BLaER1 (cell line): ENCODE measurements at regions not wholly inside any gene's neighbourhood (a gene's known extent, or its start where the extent isn't known, plus 50 kb on each side); places are given as distances from the start of the nearest gene placed in this dataset.

ENCODE experiments used
- H3K27ac ChIP-seq: shearing (Covaris generic); formaldehyde crosslinking; 2 replicates; pipeline ENCODE4 v1.8.1; 2022
- H3K27me3 ChIP-seq: shearing (Covaris generic); formaldehyde crosslinking; 2 replicates; pipeline ENCODE4 v1.8.1; 2022
- H3K36me3 ChIP-seq: shearing (Covaris generic); formaldehyde crosslinking; 2 replicates; pipeline ENCODE4 v1.8.1; 2022
- H3K4me1 ChIP-seq: shearing (Covaris generic); formaldehyde crosslinking; 2 replicates; pipeline ENCODE4 v1.8.1; 2022
- H3K4me2 ChIP-seq: shearing (Covaris generic); formaldehyde crosslinking; 2 replicates; pipeline ENCODE4 v1.8.1; 2022
- H3K4me3 ChIP-seq: shearing (Covaris generic); formaldehyde crosslinking; 2 replicates; pipeline ENCODE4 v1.8.1; 2022
- H3K9ac ChIP-seq: shearing (Covaris generic); formaldehyde crosslinking; 2 replicates; pipeline ENCODE4 v1.8.1; 2022
- H3K9me3 ChIP-seq: shearing (Covaris generic); formaldehyde crosslinking; 2 replicates; pipeline ENCODE4 v1.8.1; 2022
- H4K20me1 ChIP-seq: shearing (Covaris generic); formaldehyde crosslinking; 2 replicates; pipeline ENCODE4 v1.8.1; 2022
- Cebpa-rat ChIP-seq: shearing (Covaris generic); IDR thresholded peaks from 2 replicates; pipeline ENCODE4 v1.8.1; 2022

DNA sequence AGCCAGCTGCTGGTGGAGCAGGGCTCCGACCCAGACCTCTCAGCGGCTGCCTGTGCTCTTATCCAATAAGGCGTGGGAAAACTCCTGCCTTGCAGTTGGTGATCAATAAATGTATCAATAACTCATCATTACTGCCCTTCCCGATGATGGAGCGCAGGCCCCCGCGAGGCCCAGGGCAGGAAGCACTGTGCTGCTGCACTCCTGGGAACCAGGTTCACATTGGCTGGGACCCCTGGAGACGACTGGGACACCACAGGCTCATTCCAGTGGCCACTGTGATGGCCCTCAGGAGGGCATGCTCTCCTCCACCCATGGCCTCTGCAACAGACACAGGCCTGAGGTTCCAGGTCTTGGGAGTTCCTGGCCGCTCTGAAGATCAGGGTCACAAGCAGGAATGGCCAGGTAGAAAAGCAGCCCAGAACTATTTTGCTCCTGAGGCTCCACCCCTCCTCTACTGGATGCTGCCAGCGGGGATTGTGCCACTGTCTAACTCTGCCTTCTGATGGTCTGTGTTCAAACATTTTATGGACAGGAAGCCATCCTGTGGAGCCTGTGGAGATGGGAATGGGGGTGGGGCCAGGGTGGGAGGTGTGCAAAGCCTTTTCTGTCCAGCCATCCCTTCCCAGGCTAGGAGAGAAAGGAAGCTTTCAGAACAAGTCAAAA is 287.4 kb upstream of the ZMIZ1 start:
- no peaks in the 10 kb centered on the region for H3K4me1 ChIP-seq
- no peak overlapping the region for H3K4me3 ChIP-seq
- no peak overlapping the region for H3K27ac ChIP-seq
- TF ChIP-seq Cebpa-rat: no peak
- no peaks in the 10 kb centered on the region for H4K20me1 ChIP-seq
- no peaks in the 10 kb centered on the region for H3K9me3 ChIP-seq
- no peaks in the 10 kb centered on the region for H3K36me3 ChIP-seq
- H3K9ac ChIP-seq: no peak overlapping the region
- no peaks in the 10 kb centered on the region for H3K27me3 ChIP-seq
- no peak overlapping the region for H3K4me2 ChIP-seq

GRCh38 chr10:78781991-78782390 is 286.8 kb upstream of the ZMIZ1 start:
- TF ChIP-seq Cebpa-rat: no peak
- no peaks in the 10 kb centered on the region for H3K27me3 ChIP-seq
- no peak overlapping the region for H3K9ac ChIP-seq
- no peaks in the 10 kb centered on the region for H3K36me3 ChIP-seq
- no peaks in the 10 kb centered on the region for H3K4me1 ChIP-seq
- no peak overlapping the region for H3K4me2 ChIP-seq
- H3K9me3 ChIP-seq: no peaks in the 10 kb centered on the region
- H3K27ac ChIP-seq: no peak overlapping the region
- no peak overlapping the region for H3K4me3 ChIP-seq
- H4K20me1 ChIP-seq: no peaks in the 10 kb centered on the region

DNA sequence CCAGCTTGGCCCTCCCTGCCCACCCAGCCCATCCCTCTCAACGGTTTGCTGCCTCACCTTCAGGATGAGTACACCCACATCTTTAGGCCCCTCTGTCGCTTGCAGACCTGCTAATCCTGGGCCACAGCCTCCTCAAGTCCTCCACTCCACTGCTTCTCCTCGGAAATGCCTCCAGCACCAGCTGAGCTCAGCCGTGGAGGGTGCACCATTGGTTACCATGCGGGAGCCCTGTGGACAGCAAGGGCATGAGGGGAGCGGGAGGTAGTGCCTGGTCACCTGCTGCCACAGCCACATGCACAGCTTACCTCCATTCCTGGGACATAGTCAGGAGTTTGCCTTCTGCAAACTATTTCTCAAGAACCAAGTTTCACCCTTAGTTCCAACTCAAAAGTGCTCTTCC is 286.3 kb upstream of the ZMIZ1 start:
- Histone ChIP-seq H3K27ac (no peak overlapping the region), H3K4me3 (no peak overlapping the region), H3K9ac (no peak overlapping the region), H3K4me1 (no peaks in the 10 kb centered on the region), H3K9me3 (no peaks in the 10 kb centered on the region), H4K20me1 (no peaks in the 10 kb centered on the region), H3K27me3 (no peaks in the 10 kb centered on the region), H3K36me3 (no peaks in the 10 kb centered on the region), H3K4me2 (no peak overlapping the region)
- no peak for TF ChIP-seq Cebpa-rat

- Histone ChIP-seq H3K27me3 (no peaks in the 10 kb centered on the region), H4K20me1 (no peaks in the 10 kb centered on the region), H3K9ac (no peak overlapping the region), H3K4me1 (no peaks in the 10 kb centered on the region), H3K4me3 (no peak overlapping the region), H3K4me2 (no peak overlapping the region), H3K27ac (no peak overlapping the region), H3K9me3 (no peaks in the 10 kb centered on the region), H3K36me3 (no peaks in the 10 kb centered on the region)
- no peak for TF ChIP-seq Cebpa-rat
Measured at GRCh38 chr10:78783753-78784152, 285.0 kb upstream of the ZMIZ1 start.

DNA sequence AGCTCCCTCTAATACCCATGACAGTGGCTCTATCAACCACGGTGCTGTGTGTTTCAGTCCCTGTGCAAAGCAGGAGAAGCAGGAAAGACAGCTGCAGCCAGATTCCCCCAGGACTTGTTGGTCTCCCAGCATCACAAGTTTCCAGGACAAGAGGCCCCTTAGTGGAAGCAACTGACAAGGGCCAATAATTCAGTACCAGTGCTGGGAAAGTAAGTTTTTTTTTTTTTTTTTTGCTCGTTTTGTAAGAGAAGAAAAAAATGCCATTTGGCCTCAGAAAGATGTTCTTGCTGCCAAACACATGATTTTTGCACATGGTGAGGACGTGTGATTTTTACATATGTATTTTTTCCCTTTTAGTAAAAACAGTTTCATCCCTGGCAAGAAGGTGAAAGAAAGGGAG is 284.2 kb upstream of the ZMIZ1 start:
- no peaks in the 10 kb centered on the region for H3K27me3 ChIP-seq
- TF ChIP-seq Cebpa-rat: no peak

DNA sequence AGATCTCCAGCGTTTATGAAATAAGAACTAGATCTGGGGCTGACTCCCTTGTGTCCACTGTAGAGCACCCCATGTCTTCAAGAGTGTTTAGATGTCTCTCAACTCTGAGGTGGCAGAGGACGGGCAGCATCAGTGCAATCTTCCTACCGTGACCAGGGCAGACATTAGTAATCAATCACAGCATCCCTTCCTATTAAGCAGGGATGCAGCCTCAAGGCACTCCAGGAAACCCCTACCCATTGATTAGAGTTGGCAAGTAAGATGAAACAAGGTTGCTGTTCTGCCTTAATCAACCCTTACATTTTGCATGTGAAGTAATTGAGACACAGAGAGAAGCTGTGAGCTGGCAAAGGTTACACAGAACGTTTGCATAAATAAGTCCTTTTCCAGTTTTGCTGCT is 283.7 kb upstream of the ZMIZ1 start:
- no peak overlapping the region for H3K9ac ChIP-seq
- no peaks in the 10 kb centered on the region for H3K9me3 ChIP-seq
- no peaks in the 10 kb centered on the region for H4K20me1 ChIP-seq
- no peaks in the 10 kb centered on the region for H3K4me1 ChIP-seq
- no peak for TF ChIP-seq Cebpa-rat
- no peaks in the 10 kb centered on the region for H3K27me3 ChIP-seq
- H3K4me3 ChIP-seq: no peak overlapping the region
- H3K27ac ChIP-seq: no peak overlapping the region
- H3K4me2 ChIP-seq: no peak overlapping the region
- no peaks in the 10 kb centered on the region for H3K36me3 ChIP-seq

More for the DNA sequence above, 284.2 kb upstream of the ZMIZ1 start:
- H3K4me1 ChIP-seq: no peaks in the 10 kb centered on the region
- no peaks in the 10 kb centered on the region for H3K9me3 ChIP-seq
- no peak overlapping the region for H3K9ac ChIP-seq
- no peak overlapping the region for H3K27ac ChIP-seq
- H3K4me2 ChIP-seq: no peak overlapping the region
- no peak overlapping the region for H3K4me3 ChIP-seq
- H3K36me3 ChIP-seq: no peaks in the 10 kb centered on the region
- H4K20me1 ChIP-seq: no peaks in the 10 kb centered on the region

GRCh38 chr10:78785991-78786390 is 282.8 kb upstream of the ZMIZ1 start:
- Histone ChIP-seq H3K9me3 (no peaks in the 10 kb centered on the region), H3K36me3 (no peaks in the 10 kb centered on the region)
- TF ChIP-seq Cebpa-rat: no peak

DNA sequence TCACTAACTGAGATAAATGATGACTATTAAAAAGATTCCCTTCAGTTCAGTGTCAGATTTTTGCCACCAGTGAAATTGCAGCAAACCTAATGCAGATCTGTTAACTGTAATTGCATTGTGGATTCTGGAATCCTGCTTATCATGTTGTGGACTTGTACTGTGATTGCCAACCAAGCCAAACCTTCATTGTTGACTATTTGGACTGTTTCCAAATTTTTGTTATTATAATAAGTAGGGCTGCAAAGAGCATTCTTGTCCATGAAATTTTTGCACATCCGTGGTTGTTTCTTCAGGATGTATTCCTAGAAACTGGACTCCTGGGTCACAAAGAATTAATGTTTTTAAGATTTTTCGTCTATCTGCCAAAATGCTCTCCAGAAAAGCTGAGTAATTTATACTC is 281.6 kb upstream of the ZMIZ1 start:
- Histone ChIP-seq H4K20me1 (no peaks in the 10 kb centered on the region), H3K4me2 (no peak overlapping the region), H3K27ac (no peak overlapping the region), H3K9me3 (no peaks in the 10 kb centered on the region), H3K4me3 (no peak overlapping the region), H3K27me3 (no peaks in the 10 kb centered on the region), H3K9ac (no peak overlapping the region), H3K4me1 (no peaks in the 10 kb centered on the region), H3K36me3 (no peaks in the 10 kb centered on the region)
- TF ChIP-seq Cebpa-rat: no peak

More at GRCh38 chr10:78785991-78786390, 282.8 kb upstream of the ZMIZ1 start:
- Histone ChIP-seq H3K27ac (no peak overlapping the region), H3K9ac (no peak overlapping the region), H4K20me1 (no peaks in the 10 kb centered on the region), H3K4me3 (no peak overlapping the region), H3K4me2 (no peak overlapping the region), H3K27me3 (no peaks in the 10 kb centered on the region), H3K4me1 (no peaks in the 10 kb centered on the region)

GRCh38 chr10:78794736-78795455 is 273.9 kb upstream of the ZMIZ1 start:
- peaks cover 8% of the 10 kb centered on the region for H3K9me3 ChIP-seq
- H3K27me3 ChIP-seq: no peaks in the 10 kb centered on the region
- no peaks in the 10 kb centered on the region for H3K36me3 ChIP-seq
- H4K20me1 ChIP-seq: no peaks in the 10 kb centered on the region
- no peak for TF ChIP-seq Cebpa-rat
- H3K4me1 ChIP-seq: no peaks in the 10 kb centered on the region
- no peak overlapping the region for H3K9ac ChIP-seq
- no peak overlapping the region for H3K4me2 ChIP-seq
- no peak overlapping the region for H3K4me3 ChIP-seq
- H3K27ac ChIP-seq: no peak overlapping the region

GRCh38 chr10:78798976-78799730 is 269.6 kb upstream of the ZMIZ1 start:
- TF ChIP-seq Cebpa-rat: no peak
- H3K4me1 ChIP-seq: no peaks in the 10 kb centered on the region

More at GRCh38 chr10:78798976-78799730, 269.6 kb upstream of the ZMIZ1 start:
- H3K36me3 ChIP-seq: no peaks in the 10 kb centered on the region
- H3K9me3 ChIP-seq: no peaks in the 10 kb centered on the region
- H3K4me3 ChIP-seq: no peak overlapping the region
- H3K4me2 ChIP-seq: no peak overlapping the region
- no peak overlapping the region for H3K27ac ChIP-seq
- no peak overlapping the region for H3K9ac ChIP-seq
- no peaks in the 10 kb centered on the region for H3K27me3 ChIP-seq
- H4K20me1 ChIP-seq: no peaks in the 10 kb centered on the region
